SK-N-MC (cell line): ENCODE measurements at regions not wholly inside any gene's neighbourhood (a gene's known extent, or its start where the extent isn't known, plus 50 kb on each side); places are given as distances from the start of the nearest gene placed in this dataset.

ENCODE experiments used
- EZH2 ChIP-seq: fragments of 200-600 bp; sonication (generic); IDR thresholded peaks from one replicate; pipeline ENCODE4 v1.6.1; 2017; ENCODE audit warnings: antibody characterized with exemption
- FOXP2 ChIP-seq: optimal IDR thresholded peaks from 2 replicates; pipeline ENCODE3; 2011; ENCODE audit warnings: mild to moderate bottlenecking, moderate library complexity; ENCODE audit not compliant: insufficient read depth; ENCODE audit errors: extremely low read length, control extremely low read depth
- POLR2AphosphoS5 ChIP-seq: IDR thresholded peaks from 2 replicates; pipeline ENCODE4 v1.6.1; 2012; ENCODE audit warnings: mild to moderate bottlenecking, low read depth, low read length, borderline replicate concordance

DNA sequence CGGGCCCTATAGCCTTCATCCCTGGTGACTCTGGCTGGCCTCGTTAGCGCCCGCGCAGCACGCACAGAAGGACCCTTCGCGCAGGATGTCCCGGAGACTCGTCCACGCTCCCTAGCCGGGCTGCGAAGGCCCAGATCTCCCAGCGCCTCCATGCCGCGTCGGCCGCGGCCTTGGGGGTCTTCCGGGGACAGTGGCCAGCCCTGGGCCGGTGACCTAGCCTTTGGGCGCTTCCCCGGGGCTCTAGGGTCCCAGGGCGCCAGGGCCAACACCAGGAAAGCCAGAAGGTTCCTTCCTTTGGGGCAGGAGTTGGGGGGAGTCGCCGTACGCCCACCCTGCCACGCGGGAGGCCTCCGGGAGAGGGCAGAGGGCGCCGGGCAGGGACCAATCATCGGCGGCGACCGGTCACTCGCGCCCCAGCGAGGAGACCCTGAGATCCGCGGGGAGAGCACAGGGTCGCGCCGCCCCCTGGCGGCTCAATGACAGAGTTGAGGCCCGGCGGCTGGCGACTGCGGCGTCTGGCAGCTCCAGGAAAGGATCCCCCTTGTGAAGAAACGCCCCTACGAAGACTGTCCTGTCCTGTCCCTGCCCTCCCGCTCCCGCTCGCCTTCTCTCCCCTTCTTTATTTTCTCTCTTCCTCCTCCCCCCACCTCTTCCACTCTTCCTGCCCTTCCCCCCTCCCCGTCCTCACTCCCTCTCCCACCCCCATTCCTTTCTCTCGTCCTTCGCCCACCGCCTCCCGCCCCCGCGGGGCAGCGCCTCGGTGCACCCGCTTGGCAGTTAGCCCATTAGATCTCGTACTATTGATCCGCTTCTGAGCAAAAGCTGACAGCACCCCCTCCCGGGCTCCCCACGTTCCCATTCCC is 62.3 kb upstream of the LBX1 start:
- TF ChIP-seq POLR2AphosphoS5 (no peak), EZH2 (no peak), FOXP2 (no peak)
